Tibial nerve (tissue), 4 donors: ENCODE measurements at regions not wholly inside any gene's neighbourhood (a gene's known extent, or its start where the extent isn't known, plus 50 kb on each side); places are given as distances from the start of the nearest gene placed in this dataset.
"Not testable (repeated sequence)": the region's sequence is repeated elsewhere in the genome, so short reads cannot be mapped to it uniquely, and the experiment has no call there.

Experiments
- DNase-seq, 2 donors: peaks; one replicate each; pipeline ENCODE4 v3.0.0-alpha.2; 2019; ENCODE audit warnings: low spot score in 2 of 2
- H3K27ac ChIP-seq, 4 donors: fragments of 200-600 bp; sonication (generic) in 3 of 4; one replicate each; pipeline ENCODE4 v1.5.1; 2017 to 2019; ENCODE audit warnings: mild to moderate bottlenecking in 1 of 4
- H3K27me3 ChIP-seq, 2 donors: fragments of 200-600 bp; sonication (generic) in 1 of 2; one replicate each; pipeline versions ENCODE4 v1.5.1 to v1.6.0; 2017 to 2019
- H3K36me3 ChIP-seq, 3 donors: fragments of 200-600 bp; sonication (generic); one replicate each; pipeline ENCODE4 v1.5.1; 2018 to 2019
- H3K4me1 ChIP-seq, 4 donors: fragments of 200-600 bp; sonication (generic) in 3 of 4; one replicate each; pipeline ENCODE4 v1.5.1; 2017 to 2019
- H3K4me3 ChIP-seq, 4 donors: fragments of 200-600 bp; sonication (generic) in 3 of 4; one replicate each; pipeline ENCODE4 v1.5.1; 2017 to 2019; ENCODE audit warnings: mild to moderate bottlenecking in 1 of 4, moderate library complexity in 1 of 4
- H3K9me3 ChIP-seq, 4 donors: fragments of 200-600 bp; sonication (generic) in 3 of 4; one replicate each; pipeline ENCODE4 v1.5.1; 2017 to 2019
- CTCF ChIP-seq, 5 experiments: fragments of 200-600 bp in 3 of 5; fragments of 450-650 bp in 2 of 5; sonication (generic) in 3 of 5; IDR thresholded peaks; one replicate each; pipeline ENCODE4 v1.5.1; 2016 to 2019; ENCODE audit warnings: antibody characterized with exemption in 5 of 5, mild to moderate bottlenecking in 3 of 5, moderate library complexity in 2 of 5
- EP300 ChIP-seq, 2 donors: sonication (generic); formaldehyde crosslinking; IDR thresholded peaks; one replicate each; pipeline ENCODE4 v1.6.1; 2017; ENCODE audit warnings: antibody characterized with exemption in 2 of 2, mild to moderate bottlenecking in 1 of 2
- POLR2A ChIP-seq, 2 donors: fragments of 450-650 bp; IDR thresholded peaks; one replicate each; pipeline ENCODE4 v1.6.1; 2017; ENCODE audit warnings: antibody characterized with exemption in 2 of 2, mild to moderate bottlenecking in 2 of 2, moderate library complexity in 2 of 2
- WGBS, 2 donors: methylation state at CpG; one replicate each; pipeline ENCODE4 v1.1.5; 2018; 5-methylcytosine and 5-hydroxymethylcytosine counted together

- Histone ChIP-seq H3K4me3 (no peak overlapping the region), H3K27ac (no peak overlapping the region), H3K36me3 (no peaks in the 10 kb centered on the region), H3K4me1 (peaks cover 0 to 6% (median 0%) of the 10 kb centered on the region in 4 donors), H3K27me3 (no peaks in the 10 kb centered on the region), H3K9me3 (no peaks in the 10 kb centered on the region)
- TF ChIP-seq CTCF (IDR thresholded peaks at IDR 0.05) (no peak), POLR2A (IDR thresholded peaks at IDR 0.05) (no peak), EP300 (IDR thresholded peaks at IDR 0.05) (no peak)
- no peak for DNase-seq
These were observed 129.8 kb downstream of the S1PR1 start for GRCh38 chr1:101366513-101367215.

- H3K9me3 ChIP-seq = peaks cover 0 to 4% (median 0%) of the 10 kb centered on the region in 4 donors
- peaks cover 0 to 6% (median 0%) of the 10 kb centered on the region in 4 donors for H3K4me1 ChIP-seq
- H3K36me3 ChIP-seq = no peaks in the 10 kb centered on the region
- no peak overlapping the region for H3K27ac ChIP-seq
- H3K27me3 ChIP-seq = no peaks in the 10 kb centered on the region
- WGBS, 2 donors = 79 to 80% methylated on average over 5 of the region's 5 CpGs
- TF ChIP-seq POLR2A (IDR thresholded peaks at IDR 0.05) (no peak), EP300 (IDR thresholded peaks at IDR 0.05) (no peak)
- H3K4me3 ChIP-seq = no peak overlapping the region
- no peak for DNase-seq
These were observed 130.8 kb downstream of the S1PR1 start for GRCh38 chr1:101367630-101368029.

DNA sequence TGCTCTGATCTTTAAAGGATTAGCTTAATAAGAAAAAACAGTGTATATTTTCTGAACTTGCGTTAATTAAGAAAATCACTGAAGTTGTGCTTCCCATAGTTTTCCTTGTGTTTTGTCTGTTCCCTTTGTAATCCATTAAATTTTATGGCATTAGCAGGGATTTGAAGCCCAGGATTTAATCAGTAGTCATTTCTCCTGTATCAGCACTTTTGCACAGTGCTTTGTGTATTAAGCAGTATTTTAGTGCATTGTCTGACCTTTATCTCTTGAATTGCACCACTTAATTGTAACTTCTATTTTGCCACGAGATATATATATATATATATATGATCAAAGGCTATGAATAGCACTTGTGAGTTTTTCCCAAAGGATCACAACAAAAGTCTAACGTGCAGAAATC is 133.7 kb downstream of the S1PR1 start:
- no peak for TF ChIP-seq POLR2A (IDR thresholded peaks at IDR 0.05)
- TF ChIP-seq EP300 (IDR thresholded peaks at IDR 0.05) = no peak
- no peak for TF ChIP-seq CTCF (IDR thresholded peaks at IDR 0.05)
- no peak overlapping the region for H3K4me3 ChIP-seq
- H3K27me3 ChIP-seq = no peaks in the 10 kb centered on the region
- peaks cover 0 to 15% (median 0%) of the 10 kb centered on the region in 4 donors for H3K9me3 ChIP-seq
- DNase-seq = no peak
- H3K36me3 ChIP-seq = no peaks in the 10 kb centered on the region
- no peak overlapping the region for H3K27ac ChIP-seq
- 66 to 68% methylated on average over 3 of the region's 3 CpGs for WGBS, 2 donors
- peaks cover 0 to 6% (median 0%) of the 10 kb centered on the region in 4 donors for H3K4me1 ChIP-seq

GRCh38 chr1:101371259-101371658 is 134.4 kb downstream of the S1PR1 start:
- no peak overlapping the region for H3K27ac ChIP-seq
- no peaks in the 10 kb centered on the region for H3K36me3 ChIP-seq
- DNase-seq = no peak
- H3K4me3 ChIP-seq = no peak overlapping the region
- no peak for TF ChIP-seq CTCF (IDR thresholded peaks at IDR 0.05)
- TF ChIP-seq POLR2A (IDR thresholded peaks at IDR 0.05) = no peak
- TF ChIP-seq EP300 (IDR thresholded peaks at IDR 0.05) = no peak
- peaks cover 0 to 15% (median 0%) of the 10 kb centered on the region in 4 donors for H3K9me3 ChIP-seq
- peaks cover 0 to 8% (median 0%) of the 10 kb centered on the region in 4 donors for H3K4me1 ChIP-seq
- no peaks in the 10 kb centered on the region for H3K27me3 ChIP-seq

DNA sequence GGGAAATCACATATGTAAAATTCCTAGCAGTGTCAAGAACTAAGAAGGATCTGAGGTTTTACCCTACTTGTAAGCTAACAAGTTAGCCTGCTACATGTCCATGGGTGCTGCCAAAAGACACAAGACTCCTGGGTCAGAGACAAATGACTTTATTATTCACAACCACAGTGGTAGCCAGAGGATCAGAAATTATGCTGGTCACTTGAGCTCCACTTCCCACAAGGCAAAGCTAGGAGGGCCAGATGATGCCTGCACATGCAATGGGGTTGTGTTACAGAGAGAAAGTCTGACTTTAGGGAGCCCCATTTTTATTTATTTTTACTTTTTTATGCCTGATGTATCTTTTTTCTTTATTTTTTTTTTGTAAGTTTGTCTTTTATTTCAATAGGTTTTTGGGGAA is 136.8 kb downstream of the S1PR1 start:
- no peak for TF ChIP-seq EP300 (IDR thresholded peaks at IDR 0.05)
- no peak for TF ChIP-seq CTCF (IDR thresholded peaks at IDR 0.05)
- TF ChIP-seq POLR2A (IDR thresholded peaks at IDR 0.05) = no peak
- DNase-seq = no peak
- no peak overlapping the region for H3K27ac ChIP-seq
- H3K4me1 ChIP-seq = peaks cover 0 to 10% (median 0%) of the 10 kb centered on the region in 4 donors
- no peaks in the 10 kb centered on the region for H3K27me3 ChIP-seq
- H3K36me3 ChIP-seq = no peaks in the 10 kb centered on the region
- H3K9me3 ChIP-seq = peaks cover 0 to 15% (median 0%) of the 10 kb centered on the region in 4 donors
- H3K4me3 ChIP-seq = no peak overlapping the region

GRCh38 chr1:101375448-101375847 is 138.6 kb downstream of the S1PR1 start:
- not testable (repeated sequence) for H3K27ac ChIP-seq, H3K36me3 ChIP-seq, H3K4me3 ChIP-seq, H3K27me3 ChIP-seq, DNase-seq
- Histone ChIP-seq H3K4me1 (peaks cover 0 to 10% (median 0%) of the 10 kb centered on the region in 4 donors), H3K9me3 (peaks cover 0 to 15% (median 0%) of the 10 kb centered on the region in 4 donors)
- 72 to 84% methylated on average over 3 of the region's 3 CpGs for WGBS, 2 donors
